GM18861 (cell line): ENCODE measurements at regions not wholly inside any gene's neighbourhood (a gene's known extent, or its start where the extent isn't known, plus 50 kb on each side); places are given as distances from the start of the nearest gene placed in this dataset.
"Not testable (repeated sequence)": the region's sequence is repeated elsewhere in the genome, so short reads cannot be mapped to it uniquely, and the experiment has no call there.

ENCODE experiments used
- ATAC-seq: cut with Tn5 transposase; IDR thresholded peaks from one replicate; pipeline ENCODE4 v1.9.1; 2021; ENCODE audit not compliant: unreplicated experiment

DNA sequence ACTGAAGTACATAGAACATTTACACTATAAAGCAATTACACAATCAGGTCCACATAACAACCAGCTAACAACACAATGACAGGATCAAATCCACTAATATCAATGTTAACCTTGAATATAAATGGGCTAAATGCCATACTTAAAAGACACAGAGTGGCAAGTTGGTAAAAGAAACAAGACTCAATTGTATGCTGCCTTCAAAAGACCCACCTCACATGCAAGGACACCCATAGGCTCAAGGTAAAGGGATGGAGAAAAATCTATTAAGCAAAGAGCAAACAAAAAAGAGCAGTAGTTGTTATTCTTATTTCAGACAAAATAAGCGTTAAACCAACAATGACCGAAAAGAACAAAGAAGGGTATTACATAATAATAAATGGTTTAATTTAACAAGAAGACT lies 183.3 kb downstream of the PYDC2 start:
- ATAC-seq = no peak

DNA sequence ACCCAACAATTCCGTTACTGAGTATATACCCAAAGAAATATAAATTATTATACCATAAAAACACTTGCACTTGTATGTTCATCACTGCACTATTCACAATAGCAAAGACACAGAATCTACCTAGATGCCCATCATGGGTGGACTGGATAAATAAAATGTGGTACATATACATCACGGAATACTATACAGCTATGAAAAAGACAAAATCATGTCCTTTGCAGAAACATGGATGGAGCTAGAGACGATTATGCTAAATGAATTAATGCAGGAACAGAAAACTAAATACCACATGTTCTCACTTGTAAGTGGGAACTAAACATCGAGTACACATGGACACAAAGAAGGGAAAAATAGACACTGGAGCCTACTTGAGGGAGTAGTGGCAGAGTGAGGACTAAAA lies 185.3 kb downstream of the PYDC2 start:
- ATAC-seq = no peak

DNA sequence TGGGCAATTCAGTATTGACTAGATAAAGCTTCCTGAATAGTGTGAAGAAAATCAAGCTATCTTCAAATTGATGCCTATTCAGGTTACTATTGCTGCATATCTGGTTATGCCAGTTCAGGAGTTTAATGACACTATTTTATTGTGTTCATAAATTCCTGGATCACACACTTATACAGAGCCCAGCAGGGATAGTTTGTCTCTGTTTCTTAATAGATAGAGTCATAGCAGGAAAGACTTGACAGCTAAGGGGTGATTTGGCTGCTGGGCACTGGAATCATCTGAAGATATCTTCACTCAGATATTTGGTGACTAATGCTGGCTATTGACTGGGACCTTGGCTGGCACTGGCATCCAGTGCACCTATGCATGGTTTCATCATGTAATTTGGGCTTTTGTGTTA lies 187.8 kb downstream of the PYDC2 start:
- ATAC-seq = no peak

DNA sequence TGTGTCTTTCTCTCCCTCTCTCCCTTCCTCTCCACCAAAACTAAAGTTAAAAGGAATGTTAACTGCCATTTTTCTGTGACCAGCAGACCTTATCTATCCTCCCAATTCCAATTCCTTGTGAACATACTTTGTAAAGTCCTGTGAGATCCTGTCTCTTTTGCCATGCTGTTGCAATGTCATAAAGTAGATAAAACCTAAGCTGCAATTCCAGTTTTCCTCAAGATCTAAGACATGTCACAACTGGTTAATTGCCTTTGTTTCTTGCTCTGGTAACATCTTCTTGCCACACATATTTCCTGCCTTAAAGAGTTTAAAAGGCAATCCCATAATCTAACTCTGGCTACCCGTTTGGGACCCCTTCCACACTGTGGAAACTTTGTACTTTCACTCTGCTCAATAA lies 188.7 kb downstream of the PYDC2 start:
- ATAC-seq = no peak

DNA sequence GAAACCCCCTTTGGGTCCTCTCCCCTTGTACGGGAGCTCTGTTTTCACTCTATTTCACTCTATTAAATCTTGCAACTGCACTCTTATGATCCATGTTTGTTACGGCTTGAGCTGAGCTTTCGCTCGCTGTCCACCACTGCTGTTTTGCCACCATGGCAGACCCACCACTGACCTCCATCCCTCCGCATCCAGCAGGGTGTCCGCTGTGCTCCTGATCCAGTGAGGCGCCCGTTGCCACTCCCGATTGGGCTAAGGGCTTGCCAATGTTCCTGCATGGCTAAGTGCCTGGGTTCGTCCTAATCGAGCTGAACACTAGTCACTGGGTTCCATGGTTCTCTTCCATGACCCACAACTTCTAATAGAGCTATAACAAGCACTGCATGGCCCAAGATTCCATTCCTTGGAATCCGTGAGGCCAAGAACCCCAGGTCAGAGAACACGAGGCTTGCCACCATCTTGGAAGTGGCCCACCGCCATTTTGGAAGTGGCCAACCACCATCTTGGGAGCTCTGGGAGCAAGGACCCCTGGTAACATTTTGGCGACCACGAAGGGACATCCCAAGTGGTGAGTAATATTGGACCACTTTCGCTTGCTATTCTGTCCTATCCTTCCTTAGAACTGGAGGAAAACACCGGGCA lies 197.9 kb downstream of the PYDC2 start:
- not testable (repeated sequence) for ATAC-seq

DNA sequence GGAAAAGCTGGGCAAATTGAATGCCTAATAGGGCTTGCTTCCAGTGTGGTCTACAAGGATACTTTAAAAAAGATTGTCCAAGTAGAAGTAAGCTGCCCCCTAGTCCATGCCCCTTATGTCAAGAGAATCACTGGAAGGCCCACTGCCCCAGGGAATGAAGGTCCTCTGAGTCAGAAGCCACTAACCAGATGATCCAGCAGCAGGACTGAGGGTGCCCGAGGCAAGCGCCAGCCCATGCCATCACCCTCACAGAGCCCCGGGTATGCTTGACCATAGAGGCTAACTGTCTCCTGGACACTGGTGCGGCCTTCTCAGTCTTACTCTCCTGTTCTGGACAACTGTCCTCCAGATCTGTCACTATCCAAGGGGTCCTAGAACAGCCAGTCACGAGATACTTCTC lies 201.2 kb downstream of the PYDC2 start:
- ATAC-seq = not testable (repeated sequence)

DNA sequence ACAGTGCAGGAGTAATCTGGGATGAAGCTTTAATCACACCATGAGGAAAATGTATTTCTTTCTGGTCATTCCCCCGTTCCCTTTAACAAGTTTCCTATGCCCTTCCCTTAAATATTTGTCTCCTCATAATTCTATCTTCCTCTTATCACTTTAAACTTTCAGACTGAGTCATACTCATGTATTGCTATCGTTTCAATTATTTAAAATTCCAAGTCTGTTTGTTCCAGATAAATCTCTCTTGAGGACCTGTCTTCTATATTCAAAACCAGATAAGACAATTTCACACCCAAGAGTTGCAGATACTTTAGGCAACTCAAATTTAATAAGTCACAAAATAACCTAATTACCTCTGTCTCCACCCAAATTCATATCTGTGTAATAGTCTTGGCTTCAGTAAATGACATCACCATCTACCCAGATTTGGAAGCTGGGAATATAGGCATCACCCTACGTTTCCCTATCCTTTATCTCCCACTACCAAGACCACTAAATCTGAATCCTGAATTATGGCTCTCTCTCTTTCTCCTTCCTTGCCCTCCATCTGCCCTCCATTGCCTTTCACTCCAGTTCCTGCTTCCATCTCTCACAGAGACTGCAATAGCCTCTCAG lies 220.1 kb downstream of the PYDC2 start:
- no peak for ATAC-seq

DNA sequence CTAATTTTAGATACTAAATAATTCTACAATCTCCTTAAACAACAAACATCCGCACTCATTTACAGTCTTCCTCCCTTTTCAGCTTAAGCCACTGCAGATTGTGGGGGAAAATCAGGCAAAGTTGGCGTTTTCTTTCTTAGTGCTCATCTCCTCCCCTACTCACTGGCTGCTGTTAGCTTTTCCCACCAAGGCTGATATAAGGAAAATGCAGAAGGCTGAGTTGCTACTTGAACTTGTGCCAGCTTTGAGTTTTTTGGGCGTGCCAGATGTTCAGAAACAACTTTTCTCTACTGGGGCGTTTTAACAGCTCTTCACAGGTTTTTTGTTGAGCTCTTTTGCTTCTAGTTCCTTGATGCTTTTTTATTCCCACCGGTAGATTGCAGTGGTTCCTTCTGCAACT lies 222.0 kb downstream of the PYDC2 start:
- ATAC-seq = no peak

DNA sequence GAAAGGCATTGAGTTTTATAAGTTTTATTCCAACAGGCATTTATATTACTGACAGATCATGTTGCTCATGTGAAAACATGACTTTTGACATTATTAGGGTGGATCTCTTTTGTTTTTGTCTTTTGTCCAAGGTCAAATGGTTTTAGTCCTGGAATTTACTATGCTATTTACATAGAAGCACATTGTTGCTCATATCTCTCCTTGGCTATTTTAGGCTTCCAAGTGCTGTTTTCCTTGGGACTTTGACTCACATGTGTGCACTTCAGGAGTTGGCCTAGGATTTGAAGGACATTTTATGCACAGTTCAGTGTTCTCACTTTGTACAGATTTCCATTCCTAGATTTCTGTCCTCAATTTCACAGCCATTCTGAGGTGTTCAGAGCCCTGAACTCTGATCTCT lies 225.7 kb downstream of the PYDC2 start:
- ATAC-seq = no peak

DNA sequence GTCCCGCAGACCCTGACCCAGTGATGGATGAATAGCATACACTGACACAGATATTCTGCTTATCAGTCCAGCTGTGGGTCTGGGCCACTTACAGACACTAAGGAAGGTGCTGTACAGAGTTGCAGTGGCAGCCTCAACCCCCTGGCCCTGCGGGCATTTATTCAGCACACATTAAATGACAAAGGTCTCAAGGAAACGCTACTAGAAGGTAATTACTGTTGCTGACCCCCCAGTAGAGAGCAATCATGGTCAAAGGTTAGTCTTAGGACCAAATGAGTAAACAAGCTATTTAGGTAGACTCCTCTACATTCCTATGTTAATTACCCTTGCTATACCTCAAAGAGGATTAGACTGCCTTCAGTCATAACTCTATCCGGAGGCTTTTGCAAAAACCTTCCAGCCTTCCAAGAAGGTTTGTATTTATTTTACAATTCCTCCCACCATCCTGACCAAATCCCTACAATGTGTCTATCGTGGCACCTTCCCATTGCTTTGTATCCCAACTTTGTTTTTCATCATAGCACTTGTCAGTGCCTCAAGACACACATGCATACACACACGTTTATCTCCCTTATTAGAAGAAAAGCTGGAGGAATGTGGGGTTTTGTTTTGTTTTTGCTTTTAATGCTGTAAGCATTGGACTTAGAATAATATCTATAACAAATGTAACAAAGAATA lies 227.9 kb downstream of the PYDC2 start:
- ATAC-seq = no peak

DNA sequence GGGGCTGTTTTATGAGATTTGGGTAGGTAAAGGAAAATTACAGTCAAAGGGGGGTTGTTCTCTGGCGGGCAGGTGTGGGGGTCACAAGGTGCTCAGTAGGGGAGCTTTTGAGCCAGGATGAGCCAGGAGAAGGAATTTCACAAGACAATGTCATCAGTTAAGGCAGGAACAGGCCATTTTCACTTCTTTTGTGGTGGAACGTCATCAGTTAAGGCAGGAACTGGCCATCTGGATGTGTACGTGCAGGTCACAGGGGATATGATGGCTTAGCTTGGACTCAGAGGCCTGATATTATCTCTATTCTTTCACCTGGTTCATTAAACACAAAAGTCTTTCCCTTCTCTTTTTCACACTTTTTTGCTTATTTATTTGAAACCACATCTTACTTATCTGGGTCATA lies 230.2 kb downstream of the PYDC2 start:
- ATAC-seq = not testable (repeated sequence)

DNA sequence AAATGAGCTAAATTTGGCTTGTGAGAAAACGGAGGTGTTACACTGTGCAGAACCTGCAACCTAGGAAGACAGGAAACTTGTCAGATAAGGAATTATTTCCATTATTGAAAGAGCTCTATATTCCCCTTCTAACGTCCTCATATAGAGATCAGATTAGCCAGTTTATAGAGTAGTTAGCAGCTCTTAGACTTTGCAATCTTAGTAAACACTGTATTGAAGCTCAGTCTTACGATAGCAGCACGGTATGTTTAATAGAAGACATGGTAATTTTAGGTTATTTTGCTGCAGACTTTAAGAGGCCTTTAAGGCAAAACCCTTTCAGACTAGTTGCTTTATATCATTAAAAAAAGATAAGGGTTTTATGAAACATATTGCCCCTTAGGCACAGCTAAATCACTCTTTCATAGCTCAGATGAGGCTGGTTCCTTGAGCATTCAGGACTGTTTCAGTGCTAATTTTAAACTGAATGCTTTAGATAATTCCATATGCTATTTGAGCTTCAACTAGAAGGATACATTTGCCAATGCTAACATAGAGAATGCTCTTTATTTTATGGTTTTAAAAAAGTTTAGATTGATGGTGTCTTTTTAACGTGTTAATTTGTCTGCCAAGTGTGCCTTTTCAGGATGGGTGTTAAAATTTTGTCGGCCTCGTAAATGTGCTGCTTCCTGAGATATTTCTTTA lies 234.3 kb downstream of the PYDC2 start:
- ATAC-seq = no peak

DNA sequence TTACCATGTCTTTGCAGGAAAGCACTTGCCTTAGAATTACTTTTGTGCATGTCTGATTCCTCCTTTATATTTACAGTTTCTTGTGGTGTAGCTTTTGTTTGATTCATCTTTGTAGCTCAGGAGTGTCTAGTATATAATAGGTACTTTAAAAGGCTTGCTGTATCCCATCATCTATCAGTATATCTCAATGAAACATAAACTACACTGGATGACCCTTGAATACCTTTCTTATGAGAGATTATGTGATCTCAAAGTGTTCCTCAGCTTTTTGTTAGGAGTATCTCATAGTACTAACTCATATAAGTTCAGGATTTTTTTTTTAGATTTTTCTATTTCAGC lies 234.8 kb downstream of the PYDC2 start:
- no peak for ATAC-seq

DNA sequence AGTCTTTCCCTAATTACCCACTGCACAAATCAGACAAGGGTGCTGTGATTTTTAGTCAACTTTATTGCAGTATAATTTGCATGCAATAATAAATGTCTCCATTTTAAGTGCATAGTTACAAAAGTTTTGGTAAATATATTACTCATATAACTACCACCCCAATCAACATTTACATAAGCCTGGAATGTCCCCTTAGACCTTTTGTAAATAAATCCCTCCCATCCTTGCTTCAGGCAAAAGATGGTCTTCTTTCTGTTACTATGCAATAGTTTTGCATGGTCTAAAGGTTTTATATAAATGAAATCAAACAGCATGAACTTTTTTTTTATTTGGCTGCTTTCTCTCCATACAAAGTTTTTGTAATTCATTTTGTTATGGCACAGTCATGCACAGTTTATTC lies 235.4 kb downstream of the PYDC2 start:
- ATAC-seq = no peak

DNA sequence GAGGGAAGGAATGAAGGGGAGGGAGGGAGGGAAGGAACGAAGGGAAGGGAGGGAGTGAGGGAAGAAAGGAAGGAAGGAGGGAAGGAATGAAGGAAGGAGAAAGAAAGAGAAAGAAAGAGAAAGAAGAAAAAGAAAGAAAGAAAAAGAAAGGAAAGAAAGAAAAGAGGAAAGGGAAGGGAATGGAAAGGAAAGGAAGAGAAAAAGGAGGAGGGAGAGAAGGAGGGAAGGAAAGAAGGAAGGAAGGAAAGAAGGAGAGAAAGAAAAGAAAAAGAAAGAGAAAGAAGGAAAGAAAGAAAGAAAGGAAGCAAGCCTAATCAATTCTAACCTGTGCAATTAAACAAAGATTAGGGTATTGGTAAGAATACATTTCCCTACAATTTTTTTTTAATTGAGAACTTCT lies 238.6 kb downstream of the PYDC2 start:
- no peak for ATAC-seq

DNA sequence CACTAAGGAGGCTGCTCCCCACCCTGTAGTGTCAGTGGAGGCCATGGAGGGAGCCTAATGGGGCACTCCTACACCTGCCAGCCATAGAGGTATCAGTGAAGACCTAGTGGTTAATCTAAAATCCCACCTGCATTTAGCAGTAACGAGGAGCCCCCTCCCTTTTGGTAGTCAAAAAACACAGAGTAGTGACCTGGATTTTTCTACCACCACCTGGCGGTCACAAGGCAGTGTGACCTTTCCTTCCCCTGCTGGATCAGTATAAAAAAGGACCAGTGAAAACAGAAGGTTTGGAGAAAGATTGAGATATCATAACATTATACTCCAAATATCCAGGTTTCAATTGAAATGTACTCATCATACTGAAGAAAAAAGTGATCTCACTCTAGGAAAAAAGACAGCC lies 241.2 kb downstream of the PYDC2 start:
- no peak for ATAC-seq

DNA sequence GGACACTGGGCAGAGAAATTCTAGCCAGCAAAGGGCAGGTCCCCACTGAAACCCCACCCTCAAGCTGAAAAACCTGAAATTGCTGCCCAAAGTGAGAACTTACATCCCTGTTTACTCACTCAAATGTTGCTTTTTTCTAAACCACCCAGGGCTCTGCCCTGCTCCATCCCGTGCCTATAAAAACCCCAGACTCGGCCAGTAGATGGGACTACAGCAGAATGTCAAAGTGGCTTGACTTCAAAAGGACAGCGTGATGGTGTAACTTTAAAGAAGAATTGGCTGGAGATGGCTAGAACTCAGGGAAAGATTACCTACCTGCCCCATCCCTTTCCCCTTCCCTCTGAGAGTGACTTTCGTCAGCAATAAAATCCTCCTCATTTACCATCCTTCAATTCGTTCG lies 246.9 kb downstream of the PYDC2 start:
- no peak for ATAC-seq

DNA sequence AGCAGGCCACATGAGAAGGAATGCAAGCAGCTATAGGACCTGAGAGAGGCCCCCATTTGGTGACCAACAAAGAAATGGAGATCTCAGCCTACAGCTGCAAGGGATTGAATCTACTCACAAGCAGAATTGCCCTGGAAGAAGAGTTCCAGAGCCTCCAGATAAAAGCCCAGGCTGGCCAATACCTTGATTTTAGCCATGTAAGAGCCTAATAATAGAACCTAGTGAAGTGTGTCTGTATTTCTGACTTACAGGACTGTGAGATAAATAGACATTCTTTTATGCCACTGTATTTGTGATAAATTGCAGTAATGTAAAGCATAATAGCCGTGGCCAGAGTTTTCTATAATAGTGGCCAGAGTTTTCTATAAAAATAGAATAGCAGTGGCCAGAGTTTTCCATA lies 254.6 kb downstream of the PYDC2 start:
- no peak for ATAC-seq

DNA sequence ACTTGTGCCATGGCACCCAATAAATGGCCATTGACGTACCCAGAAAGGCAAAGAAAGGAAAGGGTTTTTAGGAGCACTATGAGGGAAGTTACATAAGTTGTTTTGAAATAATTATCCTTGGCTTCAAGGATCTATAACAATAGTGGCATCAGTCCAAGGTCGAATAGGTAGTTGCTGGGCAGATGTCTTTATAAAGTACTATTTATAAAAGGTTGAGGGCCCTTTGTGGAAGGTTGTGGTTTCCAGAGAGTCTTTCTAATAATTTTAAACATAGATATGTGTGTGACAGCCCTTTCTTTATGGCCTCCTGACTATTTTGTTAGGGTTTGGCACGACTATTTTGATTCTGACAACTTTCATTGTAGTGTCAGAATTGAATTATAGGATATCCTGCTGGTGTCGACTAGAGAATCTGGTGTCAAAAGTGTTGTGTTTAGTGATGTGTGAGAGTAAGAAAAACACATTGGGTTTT lies 260.5 kb downstream of the PYDC2 start:
- ATAC-seq = no peak

DNA sequence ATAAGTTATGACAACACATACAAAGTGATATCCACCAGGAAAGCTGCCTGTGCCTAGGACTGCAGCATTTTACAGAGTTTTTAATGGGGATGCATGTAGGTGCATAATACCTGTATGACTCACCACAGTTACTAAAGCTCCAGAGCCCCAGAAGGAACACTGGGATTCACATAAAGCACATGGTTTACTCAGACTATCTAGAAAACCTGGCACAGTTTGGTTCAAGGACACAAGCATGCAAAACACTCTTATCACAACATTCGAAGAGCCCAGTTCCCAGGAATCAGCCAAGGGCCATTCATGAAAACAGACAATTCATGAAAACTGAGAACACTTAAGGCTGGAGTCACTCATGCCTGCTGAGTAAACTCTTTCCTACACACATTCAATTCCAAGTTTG lies 261.0 kb downstream of the PYDC2 start:
- no peak for ATAC-seq

DNA sequence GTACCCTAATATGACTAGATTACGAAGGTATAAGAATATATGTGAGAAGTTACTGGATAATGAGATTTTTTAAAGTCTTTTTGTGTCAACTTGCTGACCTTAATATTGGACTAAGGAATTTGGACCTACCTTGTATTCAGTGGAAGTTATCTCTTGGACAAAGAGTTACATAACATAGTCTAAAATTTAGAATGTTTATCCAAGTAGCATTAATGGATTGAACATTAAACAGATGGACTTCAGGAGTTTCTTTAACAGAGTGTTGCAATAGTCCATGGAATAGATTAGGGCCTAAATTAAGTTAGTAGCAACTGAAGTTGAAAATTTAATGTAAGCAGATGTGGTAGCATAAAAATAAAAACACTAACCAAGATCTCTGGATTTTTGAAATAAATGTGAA lies 266.4 kb downstream of the PYDC2 start:
- ATAC-seq = no peak

DNA sequence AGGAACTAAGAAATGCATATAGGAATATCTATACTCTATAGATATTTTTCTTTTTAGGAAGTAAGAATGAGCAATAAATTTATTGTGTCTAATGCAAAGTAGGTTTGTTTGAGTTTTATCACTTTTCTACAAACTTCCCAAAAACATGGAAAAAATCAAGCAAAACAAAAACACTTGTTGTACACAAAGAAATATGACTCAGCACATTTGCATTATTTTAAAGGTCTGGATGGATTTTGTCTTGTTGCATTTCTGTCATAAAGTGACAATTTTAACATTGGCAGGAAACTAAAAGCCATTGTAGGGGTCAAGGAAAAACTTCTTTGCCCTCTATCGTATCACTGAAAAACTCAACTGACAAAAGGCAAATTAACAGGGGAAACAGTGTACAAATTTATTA lies 267.2 kb downstream of the PYDC2 start:
- ATAC-seq = no peak
